ENCODE measurements at regions not wholly inside any gene's neighbourhood (a gene's known extent, or its start where the extent isn't known, plus 50 kb on each side); places are given as distances from the start of the nearest gene placed in this dataset.

DNA sequence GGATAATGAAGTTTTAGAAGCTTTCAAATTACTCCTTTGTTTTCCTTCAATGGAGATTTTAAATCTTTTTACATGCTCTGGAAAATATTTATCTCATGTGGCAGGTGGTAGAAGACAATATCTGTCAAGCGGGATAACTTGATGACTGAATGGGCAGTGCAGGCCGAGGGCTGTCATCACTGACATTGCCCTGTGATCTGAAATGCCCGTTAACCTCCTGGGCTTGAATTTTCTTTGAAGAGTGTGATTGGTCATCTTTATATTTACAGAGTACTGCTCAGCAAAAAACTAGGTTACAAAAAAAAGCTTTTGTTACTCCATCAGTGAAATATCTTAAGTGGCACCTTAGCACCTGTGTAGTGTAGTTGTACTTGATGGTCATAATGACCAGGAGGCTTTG, 147.5 kb downstream of the GATB start:
- no peak for DNase-seq

DNA sequence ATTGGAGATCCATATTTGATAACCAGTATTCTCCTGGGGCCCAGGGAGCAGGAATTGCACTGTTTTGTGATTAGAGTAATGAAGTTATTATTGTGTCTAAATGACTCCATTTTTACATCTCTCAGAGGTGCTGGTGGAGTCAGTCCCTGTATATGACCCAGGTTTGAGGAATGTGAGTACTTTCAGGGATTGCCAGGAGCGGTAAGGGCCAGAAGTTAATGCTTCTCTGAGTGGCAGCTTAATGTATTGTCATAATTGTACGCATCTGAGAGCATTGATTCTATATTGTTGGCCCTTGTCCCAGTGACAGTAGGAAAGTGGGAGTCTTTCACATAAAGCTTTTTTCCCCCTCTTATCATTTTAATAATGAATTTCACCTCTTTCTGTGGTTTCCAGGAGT, 146.2 kb downstream of the GATB start:
- no peak for DNase-seq

DNA sequence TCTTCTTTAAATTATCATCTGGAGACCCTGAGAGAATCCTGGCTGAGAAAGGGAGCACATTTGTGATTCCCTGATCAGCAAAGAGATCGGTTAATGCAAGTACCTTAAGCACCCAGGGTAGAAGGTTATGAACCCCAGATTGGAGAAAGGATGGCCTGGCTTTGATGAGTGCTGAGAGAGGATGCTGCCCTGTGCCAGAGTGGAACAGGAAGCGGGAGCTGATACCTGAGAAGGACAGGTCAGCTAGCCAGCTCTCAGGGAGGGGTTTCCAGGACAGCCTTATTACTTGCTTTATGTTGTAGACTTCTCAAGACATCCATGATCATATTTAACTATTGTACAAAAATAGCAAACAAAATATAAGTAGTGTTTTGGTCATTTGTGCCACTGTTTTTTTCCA, 141.9 kb downstream of the GATB start:
- DNase-seq, result no peak

DNA sequence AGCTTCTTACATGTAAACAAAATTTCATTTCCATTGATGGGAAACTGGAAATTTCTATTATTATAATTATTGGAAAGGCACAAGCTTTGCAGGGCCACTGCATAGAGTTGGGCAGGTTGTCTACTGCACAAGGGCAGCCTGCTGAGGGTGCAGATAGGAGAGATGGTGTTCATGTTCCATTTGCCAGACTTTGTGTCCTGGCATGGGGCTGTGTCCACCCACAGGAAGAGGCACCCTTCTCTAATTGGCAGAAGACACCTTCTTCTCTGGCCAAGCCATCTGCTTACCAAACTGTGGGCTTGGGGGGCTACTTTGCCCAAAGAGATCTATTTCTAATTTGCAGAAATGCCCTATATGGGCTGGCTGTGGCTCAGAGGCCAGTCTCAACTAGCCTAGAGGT, 140.7 kb downstream of the GATB start:
- DNase-seq, result no peak
